HCT116 (cell line): ENCODE measurements at regions not wholly inside any gene's neighbourhood (a gene's known extent, or its start where the extent isn't known, plus 50 kb on each side); places are given as distances from the start of the nearest gene placed in this dataset.

Experiments used
- ATAC-seq: fragments of 200-7000 bp; cut with Tn5 transposase; 2 replicates; pipeline ENCODE4 v1.9.1; 2020; ENCODE audit warnings: mild to moderate bottlenecking, moderate library complexity
- BruUV-seq: library from RNA; stranded (reverse); fragments of 400-500 nt; replicated peaks from 2 replicates; lab custom pipeline; 2021; lab: Mats Ljungman, UMichigan
- CTCF ChIA-PET: fragments of 300-600 bp; sonication (Branson Sonifier 250); formaldehyde crosslinking; loops from one replicate; lab custom pipeline; 2021; ENCODE audit warnings: antibody characterized with exemption; lab: Charles Lee
- POLR2A ChIA-PET: fragments of 300-600, 350-600 bp; sonication (Branson Sonifier 250); formaldehyde crosslinking; loops from one replicate; lab custom pipeline; 2021; ENCODE audit warnings: antibody characterized with exemption; lab: Charles Lee
- RAD21 ChIA-PET, 2 experiments: fragments of 300-600 bp; sonication (Branson Sonifier 250); formaldehyde crosslinking; loops; one replicate each; lab custom pipeline; 2023; ENCODE audit warnings: low total read pairs in 2 of 2; ENCODE audit not compliant: uncharacterized antibody in 2 of 2, unreplicated experiment in 2 of 2, low non-redundant PET in 1 of 2; lab: Charles Lee
- DNase-seq: peaks from one replicate; pipeline ENCODE4 v3.0.0-alpha.2; 2010; ENCODE audit warnings: low read depth, low spot score
- H2AFZ ChIP-seq: fragments of 200-600 bp; shearing (Covaris generic), sonication (generic); 2 replicates; pipeline ENCODE4 v1.6.1; 2017; ENCODE audit warnings: low read depth, mixed run types, mixed read lengths, antibody characterized with exemption, low read length; ENCODE audit not compliant: poor library complexity, severe bottlenecking
- H3K27ac ChIP-seq: 2 replicates; pipeline ENCODE4 v1.5.1; 2012; ENCODE audit warnings: low read depth, low read length
- H3K27me3 ChIP-seq: fragments of 200-600 bp; sonication (generic); 2 replicates; pipeline ENCODE4 v1.6.1; 2016; ENCODE audit warnings: mixed run types, low read length, mixed read lengths; ENCODE audit not compliant: insufficient read depth
- H3K36me3 ChIP-seq, 2 experiments: fragments of 200-500 bp in 1 of 2; fragments of 200-600 bp in 1 of 2; sonication (Bioruptor generic) in 1 of 2; sonication (generic) in 1 of 2; 2 replicates each; pipeline versions ENCODE4 v1.5.1 to v1.6.1; 2014 to 2016; ENCODE audit warnings: low read length in 2 of 2, inconsistent platforms in 1 of 2, mixed read lengths in 1 of 2, mixed run types in 1 of 2; ENCODE audit not compliant: insufficient read depth in 2 of 2, control insufficient read depth in 1 of 2
- H3K4me1 ChIP-seq, 2 experiments: fragments of 200-600 bp in 1 of 2; sonication (generic) in 1 of 2; 2 replicates each; pipeline versions ENCODE4 v1.5.1 to v1.6.1; 2012 to 2017; ENCODE audit warnings: low read length in 2 of 2, inconsistent platforms in 1 of 2, mild to moderate bottlenecking in 1 of 2, mixed read lengths in 1 of 2, mixed run types in 1 of 2, moderate library complexity in 1 of 2; ENCODE audit not compliant: insufficient read depth in 2 of 2, control insufficient read depth in 1 of 2
- H3K4me2 ChIP-seq: fragments of 200-600 bp; sonication (generic); 2 replicates; pipeline ENCODE4 v1.6.1; 2017; ENCODE audit warnings: mixed run types, low read length, mixed read lengths
- H3K4me3 ChIP-seq, 2 experiments: fragments of 200-600 bp in 1 of 2; sonication (generic) in 1 of 2; replicated peaks in 1 of 2; 2 replicates each; pipeline ENCODE4 v1.5.1; 2011 to 2016; ENCODE audit warnings: low read length in 2 of 2, control low read depth in 1 of 2, low read depth in 1 of 2, mild to moderate bottlenecking in 1 of 2, mixed read lengths in 1 of 2, mixed run types in 1 of 2
- H3K79me2 ChIP-seq: fragments of 200-600 bp; sonication (generic); 2 replicates; pipeline ENCODE4 v1.6.1; 2017; ENCODE audit warnings: mild to moderate bottlenecking, mixed run types, low read length, moderate library complexity, mixed read lengths; ENCODE audit not compliant: insufficient read depth
- H3K9ac ChIP-seq: fragments of 200-600 bp; sonication (generic); 2 replicates; pipeline ENCODE4 v1.6.1; 2016; ENCODE audit warnings: low read length, mixed read lengths
- H3K9me2 ChIP-seq: fragments of 200-600 bp; sonication (generic), shearing (Covaris generic); 2 replicates; pipeline ENCODE4 v1.6.1; 2017; ENCODE audit warnings: mixed run types, mild to moderate bottlenecking, moderate library complexity; ENCODE audit not compliant: insufficient read depth
- H3K9me3 ChIP-seq, 2 experiments: fragments of 200-500 bp in 1 of 2; fragments of 200-600 bp in 1 of 2; sonication (Bioruptor generic) in 1 of 2; sonication (generic) in 1 of 2; 2 replicates each; pipeline ENCODE4 v1.6.1; 2014 to 2017; ENCODE audit warnings: low read length in 2 of 2, mixed read lengths in 2 of 2, inconsistent platforms in 1 of 2, low read depth in 1 of 2, mild to moderate bottlenecking in 1 of 2, mixed run types in 1 of 2, moderate library complexity in 1 of 2; ENCODE audit not compliant: control insufficient read depth in 1 of 2, insufficient read depth in 1 of 2
- H4K20me1 ChIP-seq: fragments of 200-600 bp; sonication (generic), shearing (Covaris generic); 2 replicates; pipeline ENCODE4 v1.6.1; 2017; ENCODE audit warnings: mixed run types, mild to moderate bottlenecking, moderate library complexity; ENCODE audit not compliant: insufficient read depth
- CBX3 ChIP-seq: IDR thresholded peaks from 2 replicates; pipeline ENCODE4 v1.6.1; 2012; ENCODE audit warnings: low read depth
- CEBPB ChIP-seq: IDR thresholded peaks from 2 replicates; pipeline ENCODE4 v1.6.1; 2012; ENCODE audit warnings: low read depth
- EGR1 ChIP-seq: IDR thresholded peaks from 2 replicates; pipeline ENCODE4 v1.6.1; 2012; ENCODE audit warnings: low read depth
- ELF1 ChIP-seq: IDR thresholded peaks from 2 replicates; pipeline ENCODE4 v1.6.1; 2012; ENCODE audit warnings: low read depth, borderline replicate concordance
- EZH2 ChIP-seq: fragments of 200-600 bp; sonication (generic); IDR thresholded peaks from 2 replicates; pipeline ENCODE4 v1.6.1; 2017; ENCODE audit warnings: antibody characterized with exemption, mixed run types
- EZH2phosphoT487 ChIP-seq: fragments of 200-600 bp; IDR thresholded peaks from 2 replicates; pipeline ENCODE4 v1.6.1; 2018; ENCODE audit warnings: antibody characterized with exemption, borderline replicate concordance
- JUND ChIP-seq: IDR thresholded peaks from 2 replicates; pipeline ENCODE4 v1.6.1; 2012
- POLR2AphosphoS5 ChIP-seq: IDR thresholded peaks from 2 replicates; pipeline ENCODE4 v1.6.1; 2011; ENCODE audit warnings: mild to moderate bottlenecking, low read depth, low read length, moderate library complexity
- RAD21 ChIP-seq: IDR thresholded peaks from 2 replicates; pipeline ENCODE4 v1.6.1; 2012; ENCODE audit warnings: low read depth, mild to moderate bottlenecking
- SIN3A ChIP-seq: IDR thresholded peaks from 2 replicates; pipeline ENCODE4 v1.6.1; 2012; ENCODE audit warnings: low read depth
- SP1 ChIP-seq: IDR thresholded peaks from 2 replicates; pipeline ENCODE4 v1.6.1; 2012; ENCODE audit warnings: low read depth
- SRF ChIP-seq: IDR thresholded peaks from 2 replicates; pipeline ENCODE4 v1.6.1; 2012; ENCODE audit warnings: low read depth
- TCF7L2 ChIP-seq: IDR thresholded peaks from 2 replicates; pipeline ENCODE4 v1.7.0; 2011; ENCODE audit warnings: borderline replicate concordance, inconsistent platforms; ENCODE audit not compliant: insufficient read depth, insufficient read length; ENCODE audit errors: extremely low read depth
- YY1 ChIP-seq: IDR thresholded peaks from 2 replicates; pipeline ENCODE4 v1.6.1; 2011; ENCODE audit warnings: low read length, low read depth, moderate library complexity, mild to moderate bottlenecking; ENCODE audit not compliant: insufficient replicate concordance; ENCODE audit errors: extremely low read depth
- ZFX ChIP-seq: fragments of 450-650 bp; IDR thresholded peaks from 2 replicates; pipeline ENCODE4 v1.6.1; 2017
- ZNF274 ChIP-seq: fragments of 200-500 bp; sonication (Bioruptor generic); IDR thresholded peaks from 2 replicates; pipeline ENCODE4 v1.6.1; 2014; ENCODE audit warnings: mild to moderate bottlenecking, low read depth, low read length, inconsistent platforms
- intact Hi-C: fragments of 100-400 bp; cut with micrococcal nuclease; formaldehyde crosslinking; loops from 2 replicates; pipeline ENCODE4 v1.10.0; 2022
- TF ChIP-seq, protein P1 (sequence below), 3 experiments: fragments of 200-600 bp in 1 of 3; sonication (generic) in 1 of 3; IDR thresholded peaks in 2 of 3; conservative IDR thresholded peaks in 1 of 3; 2 replicates each; pipeline ENCODE4 v1.5.1; 2012 to 2017; ENCODE audit warnings: low read depth in 2 of 3, low read length in 2 of 3, antibody characterized with exemption in 1 of 3, borderline replicate concordance in 1 of 3, control low read depth in 1 of 3, mild to moderate bottlenecking in 1 of 3, mixed read lengths in 1 of 3, mixed run types in 1 of 3, moderate library complexity in 1 of 3; ENCODE audit not compliant: insufficient read depth in 1 of 3
- TF ChIP-seq, protein P2 (sequence below): IDR thresholded peaks from 2 replicates; pipeline ENCODE4 v1.6.1; 2012; ENCODE audit warnings: low read depth
- TF ChIP-seq, protein P3 (sequence below): IDR thresholded peaks from 2 replicates; pipeline ENCODE4 v1.6.1; 2011; ENCODE audit warnings: mild to moderate bottlenecking, low read length, moderate library complexity; ENCODE audit not compliant: insufficient replicate concordance; ENCODE audit errors: extremely low read depth
- TF ChIP-seq, protein P4 (sequence below): IDR thresholded peaks from 2 replicates; pipeline ENCODE4 v1.6.1; 2012

DNA sequence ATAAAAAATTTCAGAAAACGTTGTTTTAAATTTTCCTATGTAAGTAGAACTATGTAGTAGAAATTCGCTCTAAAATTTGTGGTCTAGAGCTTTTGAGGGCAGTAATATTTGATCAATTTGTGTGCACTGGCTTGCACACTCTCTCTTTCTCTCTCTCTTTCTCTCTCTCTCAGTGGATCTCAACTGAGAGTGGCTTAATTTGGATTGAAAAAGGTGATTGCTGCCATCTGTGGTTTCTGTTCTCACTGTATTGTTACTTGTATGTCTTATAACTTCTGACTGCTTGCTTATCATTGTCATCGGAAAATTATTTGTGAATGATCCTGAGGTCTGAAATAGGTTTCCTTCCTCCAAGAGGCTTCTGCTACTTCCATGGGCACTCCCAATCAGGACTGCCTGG lies 368.2 kb downstream of the KCTD16 start:
- ATAC-seq (no peak), DNase-seq (no peak)
- Histone ChIP-seq H3K27ac (no peak overlapping the region), H3K4me2 (no peak overlapping the region), H3K36me3 (no peaks in the 10 kb centered on the region), H3K4me3 (no peak overlapping the region), H2AFZ (no peak overlapping the region), H3K9ac (no peak overlapping the region), H3K9me3 (no peaks in the 10 kb centered on the region), H3K9me2 (no peaks in the 10 kb centered on the region), H4K20me1 (no peaks in the 10 kb centered on the region), H3K27me3 (no peaks in the 10 kb centered on the region; the same call in 1 of the 2 replicates), H3K4me1 (no peaks in the 10 kb centered on the region), H3K79me2 (no peaks in the 10 kb centered on the region)
- RAD21 ChIA-PET, result no interaction called here
- POLR2A ChIA-PET, result no interaction called here
- BruUV-seq, result no TSS peak
- intact Hi-C loops, result no loop called here
- CTCF ChIA-PET, result no interaction called here
- TF ChIP-seq CBX3 (no peak), SP1 (no peak), YY1 (no peak), EGR1 (no peak), TCF7L2 (no peak), POLR2AphosphoS5 (no peak), EZH2 (no peak), CEBPB (no peak), ELF1 (no peak), JUND (no peak), ZFX (no peak), EZH2phosphoT487 (no peak), RAD21 (no peak), ZNF274 (no peak), SRF (no peak), SIN3A (no peak)
- TF ChIP-seq, protein P1, sequence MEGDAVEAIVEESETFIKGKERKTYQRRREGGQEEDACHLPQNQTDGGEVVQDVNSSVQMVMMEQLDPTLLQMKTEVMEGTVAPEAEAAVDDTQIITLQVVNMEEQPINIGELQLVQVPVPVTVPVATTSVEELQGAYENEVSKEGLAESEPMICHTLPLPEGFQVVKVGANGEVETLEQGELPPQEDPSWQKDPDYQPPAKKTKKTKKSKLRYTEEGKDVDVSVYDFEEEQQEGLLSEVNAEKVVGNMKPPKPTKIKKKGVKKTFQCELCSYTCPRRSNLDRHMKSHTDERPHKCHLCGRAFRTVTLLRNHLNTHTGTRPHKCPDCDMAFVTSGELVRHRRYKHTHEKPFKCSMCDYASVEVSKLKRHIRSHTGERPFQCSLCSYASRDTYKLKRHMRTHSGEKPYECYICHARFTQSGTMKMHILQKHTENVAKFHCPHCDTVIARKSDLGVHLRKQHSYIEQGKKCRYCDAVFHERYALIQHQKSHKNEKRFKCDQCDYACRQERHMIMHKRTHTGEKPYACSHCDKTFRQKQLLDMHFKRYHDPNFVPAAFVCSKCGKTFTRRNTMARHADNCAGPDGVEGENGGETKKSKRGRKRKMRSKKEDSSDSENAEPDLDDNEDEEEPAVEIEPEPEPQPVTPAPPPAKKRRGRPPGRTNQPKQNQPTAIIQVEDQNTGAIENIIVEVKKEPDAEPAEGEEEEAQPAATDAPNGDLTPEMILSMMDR (IDR thresholded peaks at IDR 0.05 in 2 of 3, conservative IDR thresholded peaks at IDR 0.05 in 1 of 3; ENCODE audit: borderline replicate concordance in 1 of 3, insufficient read depth in 1 of 3, low read depth in 2 of 3, low read length in 2 of 3), result no peak
- TF ChIP-seq, protein P2, sequence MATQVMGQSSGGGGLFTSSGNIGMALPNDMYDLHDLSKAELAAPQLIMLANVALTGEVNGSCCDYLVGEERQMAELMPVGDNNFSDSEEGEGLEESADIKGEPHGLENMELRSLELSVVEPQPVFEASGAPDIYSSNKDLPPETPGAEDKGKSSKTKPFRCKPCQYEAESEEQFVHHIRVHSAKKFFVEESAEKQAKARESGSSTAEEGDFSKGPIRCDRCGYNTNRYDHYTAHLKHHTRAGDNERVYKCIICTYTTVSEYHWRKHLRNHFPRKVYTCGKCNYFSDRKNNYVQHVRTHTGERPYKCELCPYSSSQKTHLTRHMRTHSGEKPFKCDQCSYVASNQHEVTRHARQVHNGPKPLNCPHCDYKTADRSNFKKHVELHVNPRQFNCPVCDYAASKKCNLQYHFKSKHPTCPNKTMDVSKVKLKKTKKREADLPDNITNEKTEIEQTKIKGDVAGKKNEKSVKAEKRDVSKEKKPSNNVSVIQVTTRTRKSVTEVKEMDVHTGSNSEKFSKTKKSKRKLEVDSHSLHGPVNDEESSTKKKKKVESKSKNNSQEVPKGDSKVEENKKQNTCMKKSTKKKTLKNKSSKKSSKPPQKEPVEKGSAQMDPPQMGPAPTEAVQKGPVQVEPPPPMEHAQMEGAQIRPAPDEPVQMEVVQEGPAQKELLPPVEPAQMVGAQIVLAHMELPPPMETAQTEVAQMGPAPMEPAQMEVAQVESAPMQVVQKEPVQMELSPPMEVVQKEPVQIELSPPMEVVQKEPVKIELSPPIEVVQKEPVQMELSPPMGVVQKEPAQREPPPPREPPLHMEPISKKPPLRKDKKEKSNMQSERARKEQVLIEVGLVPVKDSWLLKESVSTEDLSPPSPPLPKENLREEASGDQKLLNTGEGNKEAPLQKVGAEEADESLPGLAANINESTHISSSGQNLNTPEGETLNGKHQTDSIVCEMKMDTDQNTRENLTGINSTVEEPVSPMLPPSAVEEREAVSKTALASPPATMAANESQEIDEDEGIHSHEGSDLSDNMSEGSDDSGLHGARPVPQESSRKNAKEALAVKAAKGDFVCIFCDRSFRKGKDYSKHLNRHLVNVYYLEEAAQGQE, result no peak
- TF ChIP-seq, protein P3, sequence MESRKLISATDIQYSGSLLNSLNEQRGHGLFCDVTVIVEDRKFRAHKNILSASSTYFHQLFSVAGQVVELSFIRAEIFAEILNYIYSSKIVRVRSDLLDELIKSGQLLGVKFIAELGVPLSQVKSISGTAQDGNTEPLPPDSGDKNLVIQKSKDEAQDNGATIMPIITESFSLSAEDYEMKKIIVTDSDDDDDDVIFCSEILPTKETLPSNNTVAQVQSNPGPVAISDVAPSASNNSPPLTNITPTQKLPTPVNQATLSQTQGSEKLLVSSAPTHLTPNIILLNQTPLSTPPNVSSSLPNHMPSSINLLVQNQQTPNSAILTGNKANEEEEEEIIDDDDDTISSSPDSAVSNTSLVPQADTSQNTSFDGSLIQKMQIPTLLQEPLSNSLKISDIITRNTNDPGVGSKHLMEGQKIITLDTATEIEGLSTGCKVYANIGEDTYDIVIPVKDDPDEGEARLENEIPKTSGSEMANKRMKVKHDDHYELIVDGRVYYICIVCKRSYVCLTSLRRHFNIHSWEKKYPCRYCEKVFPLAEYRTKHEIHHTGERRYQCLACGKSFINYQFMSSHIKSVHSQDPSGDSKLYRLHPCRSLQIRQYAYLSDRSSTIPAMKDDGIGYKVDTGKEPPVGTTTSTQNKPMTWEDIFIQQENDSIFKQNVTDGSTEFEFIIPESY, result no peak
- TF ChIP-seq, protein P4, sequence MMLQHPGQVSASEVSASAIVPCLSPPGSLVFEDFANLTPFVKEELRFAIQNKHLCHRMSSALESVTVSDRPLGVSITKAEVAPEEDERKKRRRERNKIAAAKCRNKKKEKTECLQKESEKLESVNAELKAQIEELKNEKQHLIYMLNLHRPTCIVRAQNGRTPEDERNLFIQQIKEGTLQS, result no peak
